GM18511 (cell line): ENCODE measurements at regions not wholly inside any gene's neighbourhood (a gene's known extent, or its start where the extent isn't known, plus 50 kb on each side); places are given as distances from the start of the nearest gene placed in this dataset.
"Not testable (repeated sequence)": the region's sequence is repeated elsewhere in the genome, so short reads cannot be mapped to it uniquely, and the experiment has no call there.

ENCODE experiments used
- ATAC-seq: cut with Tn5 transposase; IDR thresholded peaks from one replicate; pipeline ENCODE4 v1.9.1; 2021; ENCODE audit warnings: mild to moderate bottlenecking, moderate library complexity; ENCODE audit not compliant: unreplicated experiment

DNA sequence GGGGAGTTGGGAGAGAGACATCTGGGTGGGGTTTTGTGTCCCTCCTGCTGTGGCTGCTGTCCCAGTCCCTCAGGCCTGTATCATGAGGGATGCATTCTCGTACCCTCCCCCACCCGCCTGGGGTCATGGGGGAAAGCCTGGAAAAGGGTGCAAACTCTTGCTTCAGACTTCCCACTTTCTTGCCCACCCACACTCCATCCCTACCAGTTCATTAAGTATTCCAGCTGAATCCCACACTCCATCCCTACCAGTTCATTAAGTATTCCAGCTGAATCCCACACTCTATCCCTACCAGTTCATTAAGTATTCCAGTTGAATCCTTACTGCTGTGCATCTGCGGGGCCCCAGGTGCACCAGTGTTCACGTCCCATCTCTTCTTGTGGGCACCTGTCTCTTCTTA is 116.3 kb downstream of the ACAA2 start:
- ATAC-seq: no peak

DNA sequence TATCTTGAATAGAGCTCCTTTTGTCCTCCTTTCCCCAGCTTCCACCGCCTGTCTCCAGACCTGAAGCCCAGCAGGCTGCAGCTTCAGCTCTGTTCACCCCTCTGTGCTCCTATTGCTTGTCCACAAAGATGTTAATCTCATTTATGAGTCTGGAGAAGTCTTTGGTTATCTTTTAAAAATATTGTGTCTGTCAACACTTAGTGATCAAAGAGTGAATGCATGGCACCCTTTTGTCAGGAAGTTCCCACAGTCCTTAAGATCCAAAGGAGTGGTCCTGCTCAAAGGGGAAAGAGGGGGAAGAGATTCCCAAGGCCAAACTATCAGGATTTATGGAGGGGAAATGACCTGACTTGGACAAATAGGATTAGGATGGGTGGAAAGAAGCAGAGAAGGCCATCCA is 118.9 kb downstream of the ACAA2 start:
- no peak for ATAC-seq

DNA sequence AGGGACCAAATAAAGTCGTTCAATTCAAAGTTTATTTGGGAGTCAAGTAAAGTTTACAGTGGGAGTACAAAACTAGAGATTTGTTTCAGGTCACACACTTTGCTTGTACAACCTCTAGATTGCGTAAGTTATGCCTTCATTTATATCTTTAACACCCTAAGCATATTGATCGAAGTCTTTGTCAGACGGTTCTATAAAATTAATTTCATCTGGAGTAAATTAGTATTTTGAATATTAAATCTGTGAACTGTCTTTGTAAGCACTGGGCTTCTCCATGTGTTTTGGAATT is 119.7 kb downstream of the ACAA2 start:
- ATAC-seq: no peak

DNA sequence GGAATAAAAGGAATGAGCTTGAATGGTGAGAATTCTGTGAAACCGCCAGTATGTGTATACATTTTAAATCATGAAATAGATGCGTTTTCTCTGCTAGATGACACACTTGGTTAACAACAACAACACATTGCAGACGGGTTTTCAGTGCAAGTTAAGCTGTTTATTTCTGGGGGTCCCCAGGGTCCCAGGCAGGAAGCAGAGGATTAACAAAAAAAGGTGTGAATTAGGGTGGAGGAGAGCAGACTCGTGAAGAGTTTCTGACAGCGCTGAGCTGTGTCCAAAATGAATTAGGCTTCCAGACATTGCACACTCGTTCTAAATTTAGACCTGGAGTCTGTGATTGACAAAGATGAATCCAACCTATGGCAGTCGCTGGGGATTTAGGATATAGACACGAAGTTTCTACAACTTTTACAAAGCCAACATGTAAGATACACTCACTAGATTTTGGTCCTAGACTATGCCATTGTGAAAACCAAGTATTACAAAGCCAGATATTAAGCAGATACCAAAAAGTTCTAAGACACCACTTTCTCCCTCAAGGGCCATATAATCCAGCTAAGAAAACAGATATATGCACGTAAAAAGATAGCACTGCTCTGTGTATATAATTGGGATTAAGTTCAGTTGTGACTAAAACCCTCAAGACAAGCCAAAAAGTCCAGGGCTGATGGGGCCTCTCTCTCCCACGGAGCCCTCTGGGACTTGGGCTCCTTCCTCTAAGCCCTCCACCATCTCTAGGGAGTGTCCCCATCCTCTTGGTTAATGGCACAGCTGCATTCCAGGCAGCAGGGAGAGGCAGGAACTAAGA is 120.2 kb downstream of the ACAA2 start:
- ATAC-seq: no peak

DNA sequence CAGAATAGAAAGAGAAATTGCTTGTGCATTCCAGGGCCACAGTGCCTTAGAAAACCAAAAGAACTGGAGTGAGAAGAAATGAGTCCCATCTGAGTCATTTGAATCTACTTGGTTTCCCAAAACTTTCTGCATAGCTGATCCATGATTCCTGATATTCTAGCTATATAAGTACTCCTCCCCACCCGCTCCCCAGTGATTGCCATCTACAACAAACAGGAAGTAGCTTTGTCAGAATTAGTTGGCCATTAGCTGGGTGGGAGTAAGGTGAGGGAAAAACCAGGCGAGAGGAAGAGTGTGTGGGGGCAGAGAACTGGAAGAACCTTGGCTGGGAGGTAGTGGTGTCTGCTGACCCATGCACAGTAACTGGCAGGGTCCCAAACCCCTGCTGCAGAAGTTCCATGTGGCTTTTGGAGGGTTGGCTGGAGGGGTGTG is 122.1 kb downstream of the ACAA2 start:
- ATAC-seq: no peak

DNA sequence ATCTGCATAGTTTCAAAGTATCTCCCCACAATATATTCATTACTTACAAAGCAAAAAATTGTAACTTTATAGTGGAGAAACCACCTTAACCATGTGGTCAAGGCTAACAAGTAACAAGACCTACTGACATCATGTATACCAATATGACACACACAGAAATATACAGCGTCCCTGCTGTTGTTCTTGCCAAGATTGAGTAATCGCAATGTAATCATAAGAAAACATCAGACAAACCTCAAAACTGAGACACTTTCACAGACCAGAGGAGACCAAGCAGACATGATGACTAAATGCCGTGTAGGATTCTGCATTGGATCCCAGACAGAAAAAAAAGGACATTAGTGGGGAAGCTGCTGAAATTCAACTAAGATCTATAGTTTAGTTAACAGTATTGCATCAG is 123.0 kb downstream of the ACAA2 start:
- no peak for ATAC-seq

DNA sequence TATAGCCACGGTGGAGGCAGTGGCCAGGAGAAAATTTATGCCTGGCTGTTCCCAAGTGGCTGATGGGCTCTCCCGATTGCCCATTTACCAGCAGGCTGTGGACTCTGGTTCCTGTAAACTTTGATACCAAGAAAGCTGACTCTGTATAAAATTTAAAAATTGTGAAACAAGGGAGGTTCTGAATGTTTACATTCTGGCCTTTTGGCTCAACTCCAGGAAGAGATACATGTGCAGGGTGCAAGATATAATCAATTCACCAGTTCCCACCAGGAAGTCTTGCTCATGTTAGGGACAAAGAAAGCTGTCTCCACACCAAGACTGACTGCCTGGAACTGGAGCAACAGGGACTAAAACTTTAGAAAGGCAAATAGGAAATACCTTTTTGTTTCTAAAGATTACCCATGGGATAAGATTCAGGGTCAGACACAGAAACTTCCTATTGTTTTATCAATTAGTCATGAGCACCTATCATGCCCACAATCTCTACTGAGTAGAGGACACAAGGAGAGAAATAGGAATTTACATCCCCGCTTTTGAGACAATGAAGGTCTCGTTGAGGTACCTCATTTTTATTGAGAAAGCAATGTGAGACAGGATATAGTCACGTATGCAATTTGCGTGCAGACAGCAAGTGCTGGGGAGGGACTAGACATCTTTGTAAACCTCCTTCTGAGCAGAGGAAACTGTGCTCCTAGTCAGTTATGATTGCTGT is 123.5 kb downstream of the LIPG start:
- ATAC-seq: no peak

DNA sequence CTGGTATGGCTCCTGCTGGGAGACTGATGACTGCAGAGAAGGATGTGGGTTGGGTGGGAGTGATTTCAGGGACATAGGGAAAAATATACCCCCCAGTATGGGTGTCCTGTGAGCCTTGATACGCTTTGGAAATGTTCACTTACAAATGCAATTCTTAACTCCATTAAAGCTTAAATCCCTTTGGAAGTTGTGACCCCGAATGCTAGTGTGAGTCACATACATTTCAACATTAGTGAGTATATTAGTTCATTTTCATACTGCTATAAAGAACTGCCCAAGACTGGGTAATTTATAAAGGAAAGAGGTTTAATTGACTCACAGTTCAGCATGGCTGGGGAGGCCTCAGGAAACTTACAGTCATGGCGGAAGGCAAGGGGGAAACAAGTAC is 120.9 kb downstream of the LIPG start:
- not testable (repeated sequence) for ATAC-seq

DNA sequence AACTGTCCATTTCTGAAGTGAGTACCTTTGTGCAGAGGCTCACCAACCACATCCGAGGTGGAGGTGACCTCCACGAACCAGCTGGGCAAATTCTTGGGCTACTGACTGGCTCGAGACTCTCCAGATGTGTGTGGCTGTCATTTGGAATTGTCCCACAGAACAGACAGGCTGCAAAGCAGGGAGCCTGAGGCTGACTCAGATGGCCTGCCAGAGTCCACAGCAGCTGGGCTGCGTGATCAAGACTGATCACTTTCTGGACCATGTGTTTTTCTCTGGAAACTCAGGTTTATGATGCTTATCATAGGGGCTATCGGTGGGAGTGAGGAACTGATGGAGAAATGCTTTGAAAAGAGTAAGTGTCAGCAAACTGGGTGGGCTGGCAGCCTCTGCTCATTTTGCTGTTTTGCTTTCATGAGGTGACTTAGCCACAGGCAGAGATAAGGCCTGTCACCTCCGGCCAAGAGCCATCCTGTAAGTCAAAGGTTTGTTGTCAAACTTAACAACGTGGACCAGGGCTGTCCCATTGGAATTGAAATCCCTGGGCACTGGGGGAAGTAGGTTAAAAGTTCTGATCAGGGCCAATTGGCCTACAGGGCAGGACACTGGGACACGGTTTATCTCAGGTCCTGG is 120.4 kb downstream of the LIPG start:
- ATAC-seq: no peak

DNA sequence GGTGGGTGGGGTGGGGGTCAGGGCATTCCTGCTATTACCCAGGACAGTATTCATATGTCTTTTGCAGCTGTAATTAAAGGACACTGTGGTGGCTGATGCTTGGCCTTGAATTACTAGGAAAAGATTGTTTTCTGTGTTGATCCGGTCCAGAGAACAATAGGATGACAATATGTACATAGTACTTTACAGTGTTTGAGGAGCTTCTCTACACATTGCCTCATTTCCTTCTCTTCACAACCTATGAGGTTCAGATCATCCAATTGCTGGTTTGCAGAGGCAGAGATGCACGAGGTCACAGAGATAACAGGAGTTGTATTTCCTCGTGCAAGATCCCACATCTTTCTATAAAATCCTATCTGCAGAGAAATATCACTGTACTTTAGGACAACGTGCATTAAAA is 119.5 kb downstream of the LIPG start:
- ATAC-seq: no peak

DNA sequence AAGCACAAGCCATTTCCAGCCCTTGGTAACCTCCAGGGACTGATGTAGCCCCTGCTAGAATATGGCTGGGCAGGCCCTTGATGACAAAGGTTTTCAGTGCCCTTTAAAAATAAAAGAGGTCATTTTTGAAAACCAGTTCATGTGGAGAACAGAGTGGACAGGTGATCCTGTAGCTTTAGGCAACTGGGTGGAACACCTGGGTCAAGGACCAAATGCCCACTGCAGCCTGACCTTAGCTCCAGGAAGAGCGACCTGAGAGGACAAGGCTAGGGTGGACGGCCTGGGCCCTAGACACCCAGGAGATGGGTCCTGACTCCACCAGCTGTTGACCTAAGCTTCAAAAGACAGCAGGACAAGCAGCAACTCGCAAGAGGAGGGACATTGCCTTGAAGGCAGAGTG is 116.6 kb downstream of the LIPG start:
- no peak for ATAC-seq

DNA sequence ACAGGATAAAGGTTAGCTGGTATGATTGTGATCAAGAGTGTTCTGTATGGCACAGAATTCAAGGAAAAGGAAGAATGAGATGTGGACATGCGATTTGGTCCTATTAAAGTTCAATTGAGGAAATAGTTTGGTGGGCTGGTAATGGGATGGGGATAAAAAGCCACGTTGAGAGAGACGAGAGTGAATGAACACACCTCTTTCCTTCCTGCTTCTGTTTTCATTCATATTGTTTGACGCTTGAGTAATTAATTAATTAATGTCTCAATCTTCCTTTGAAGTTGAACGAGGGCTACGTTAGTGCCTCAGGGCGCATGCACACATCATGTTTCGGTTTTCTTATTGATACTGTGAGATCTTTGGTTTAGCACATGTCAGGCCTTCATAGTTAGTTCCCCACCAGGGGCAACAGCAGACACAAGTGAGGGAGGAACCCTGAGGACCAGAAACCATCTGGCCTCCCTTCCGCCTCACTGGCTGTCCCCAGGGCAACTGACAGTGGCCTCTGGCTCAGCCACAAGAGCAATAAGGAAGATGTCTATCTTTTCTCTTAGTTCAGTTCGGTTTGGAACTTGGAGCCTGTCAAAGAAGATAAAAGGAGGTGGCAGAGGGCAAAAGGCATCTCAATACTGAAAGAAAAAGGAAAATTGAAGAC is 116.0 kb downstream of the LIPG start:
- peak; percentile 71 for ATAC-seq

DNA sequence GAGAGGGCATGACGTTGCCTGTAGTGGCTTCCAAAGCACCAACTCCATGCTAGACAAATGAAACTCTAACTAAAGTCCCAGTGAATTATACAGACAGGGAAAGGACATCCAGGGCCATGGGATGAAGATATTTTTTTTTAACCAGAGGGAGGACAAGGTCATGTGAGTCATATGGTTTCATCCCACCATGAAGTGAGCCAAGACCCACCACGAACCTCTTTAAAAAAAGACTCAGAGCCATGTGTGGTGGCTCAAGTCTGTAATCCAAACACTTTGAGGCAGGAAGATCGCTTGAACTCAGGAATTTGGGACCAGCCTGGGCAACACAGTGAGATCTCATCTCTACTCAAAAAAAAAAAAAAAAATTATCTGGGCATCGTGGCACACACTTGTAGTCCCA is 115.2 kb downstream of the LIPG start:
- no peak for ATAC-seq

DNA sequence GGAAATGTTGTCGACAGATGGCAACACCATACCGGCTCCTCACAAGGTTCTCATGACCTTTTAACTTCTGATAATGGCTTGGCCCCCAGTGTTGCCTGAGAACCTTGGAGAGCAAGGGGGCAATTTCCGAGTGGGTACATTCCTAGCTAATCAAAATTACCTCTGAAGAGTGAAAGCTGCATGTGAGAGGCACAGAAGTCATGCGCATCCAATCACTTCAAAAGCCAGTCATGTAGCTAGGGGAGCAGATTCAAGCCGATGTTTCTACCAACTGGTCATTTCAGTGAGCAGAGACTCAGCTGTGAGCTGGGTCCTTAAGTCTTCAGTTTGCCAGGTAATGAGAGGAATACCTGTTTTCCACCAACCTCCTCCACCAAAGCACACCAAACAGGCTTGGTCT is 111.4 kb downstream of the LIPG start:
- no peak for ATAC-seq

DNA sequence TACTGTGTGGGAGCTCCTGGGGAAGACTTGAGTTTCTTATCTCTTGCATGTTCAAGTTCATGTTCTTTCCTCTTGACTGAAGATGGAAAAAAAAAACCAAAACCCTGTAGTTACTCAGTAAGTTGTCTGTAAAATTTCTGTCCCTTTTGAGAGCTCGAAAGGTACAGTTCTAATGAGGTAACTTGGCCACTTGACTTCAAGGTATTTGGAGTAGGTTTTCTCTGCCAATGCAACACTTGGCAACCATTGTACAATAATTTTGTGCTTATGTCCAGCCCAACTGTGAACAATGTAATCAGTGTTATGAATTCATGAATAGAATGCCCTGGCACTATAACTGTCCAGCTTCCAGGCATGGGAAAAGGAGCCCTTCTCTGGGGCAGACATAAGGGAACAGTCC is 111.0 kb downstream of the LIPG start:
- ATAC-seq: no peak

DNA sequence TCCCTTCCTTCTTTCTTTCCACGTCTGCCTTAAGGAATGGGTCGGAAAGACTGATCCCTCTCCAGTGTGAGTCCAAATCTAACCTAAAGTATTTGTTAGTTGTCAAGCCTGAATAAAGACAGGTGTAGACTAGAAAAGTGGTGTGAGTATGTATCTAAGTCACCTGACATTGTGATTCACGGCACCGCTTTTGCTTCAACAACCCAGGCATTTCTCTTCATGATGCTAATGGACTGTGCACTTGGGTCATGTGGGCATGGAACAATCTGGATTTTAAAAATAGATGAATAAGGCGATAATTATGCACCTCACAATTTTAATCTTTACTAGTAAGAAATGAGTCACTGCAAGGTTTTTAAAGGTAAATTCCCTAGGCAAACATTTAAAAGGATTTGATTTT is 107.5 kb downstream of the LIPG start:
- ATAC-seq: no peak

DNA sequence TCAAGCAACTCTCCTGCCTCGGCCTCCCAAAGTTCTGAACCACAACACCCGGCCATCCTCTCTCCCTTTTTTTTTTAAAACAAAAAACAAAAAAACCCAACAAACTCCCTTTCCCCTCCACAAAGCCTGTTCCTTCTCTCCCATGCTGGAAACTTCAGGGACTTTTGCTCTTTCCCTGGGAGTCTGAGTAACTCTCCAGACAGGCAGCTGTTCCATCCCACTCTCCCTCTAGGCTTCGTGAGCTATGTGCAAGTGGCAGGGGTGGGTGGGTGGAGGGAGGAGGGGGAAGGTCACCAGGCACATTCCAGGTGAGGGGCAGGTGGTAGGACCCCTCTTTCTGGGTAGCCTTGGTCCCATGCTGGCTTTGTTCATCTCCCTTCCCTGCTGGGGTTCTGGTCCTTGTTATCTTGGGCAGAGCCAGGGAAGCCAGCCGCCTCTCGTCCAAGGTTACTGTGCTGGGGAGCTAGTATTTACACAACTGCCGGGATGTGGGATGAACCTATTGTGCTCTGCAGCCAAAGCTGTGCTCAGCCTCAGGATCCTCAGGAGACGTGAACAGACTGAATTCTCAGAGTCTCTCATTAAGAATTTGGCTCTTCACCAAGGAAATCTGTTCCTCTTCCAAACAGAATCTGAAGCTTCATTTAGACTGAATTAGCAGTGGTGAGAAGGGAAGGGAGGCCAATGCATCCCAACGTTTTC is 106.9 kb downstream of the LIPG start:
- no peak for ATAC-seq

DNA sequence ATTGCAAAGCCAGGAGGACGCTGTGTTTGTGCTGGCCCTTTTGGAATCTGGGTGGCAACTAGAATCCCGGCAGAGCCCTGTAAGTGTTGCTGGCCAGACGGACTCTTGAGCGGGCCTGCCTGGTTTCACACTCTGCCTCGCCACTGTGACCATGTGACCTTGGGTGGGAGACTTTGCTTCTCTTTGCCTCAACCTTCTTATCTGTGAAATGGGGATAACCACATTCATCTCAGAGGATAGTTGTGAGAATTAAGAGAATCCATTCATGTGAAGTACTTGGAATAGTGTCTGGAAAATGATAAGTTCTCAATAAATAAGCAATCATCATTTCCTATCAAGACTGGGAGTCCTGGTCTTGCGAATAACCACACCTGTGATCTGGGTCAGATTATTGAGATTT is 105.6 kb downstream of the LIPG start:
- ATAC-seq: no peak

DNA sequence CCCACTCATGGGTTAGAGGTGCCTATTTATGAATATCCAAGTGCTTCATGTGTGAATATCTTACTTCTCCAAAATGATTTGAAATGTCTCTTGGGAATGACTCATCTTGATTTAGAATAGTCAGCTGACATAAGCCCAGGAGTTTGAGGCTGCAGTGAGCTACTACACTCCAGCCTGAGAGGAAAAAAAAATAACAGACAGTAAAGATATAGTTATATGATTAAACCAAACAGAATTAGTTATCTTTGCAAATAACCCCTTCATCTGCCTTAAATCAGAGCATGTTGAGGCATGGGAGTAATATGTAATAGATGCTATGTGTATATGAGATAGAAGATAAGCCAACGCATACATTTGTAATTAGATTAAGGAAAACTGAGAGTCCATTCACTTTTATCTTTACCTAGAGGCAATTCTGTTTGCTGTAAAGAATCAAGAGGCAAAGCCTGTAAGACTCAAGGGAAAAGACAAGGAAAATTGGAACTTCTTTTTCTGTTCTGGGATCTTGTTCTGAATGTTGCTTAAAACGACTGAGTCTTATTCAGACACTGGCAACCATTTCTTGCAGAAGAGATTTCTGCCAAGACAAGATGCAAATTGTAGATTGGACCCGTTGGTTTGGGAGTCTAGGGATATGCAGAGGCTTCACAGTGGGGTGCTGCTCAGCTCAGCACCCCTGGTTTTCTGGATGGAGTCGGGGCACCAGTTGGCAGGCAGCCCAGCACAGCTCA is 104.4 kb downstream of the LIPG start:
- no peak for ATAC-seq
